HG03280 (cell line): ENCODE measurements at regions not wholly inside any gene's neighbourhood (a gene's known extent, or its start where the extent isn't known, plus 50 kb on each side); places are given as distances from the start of the nearest gene placed in this dataset.

Experiments used
- ATAC-seq: cut with Tn5 transposase; IDR thresholded peaks from one replicate; pipeline ENCODE4 v1.9.1; 2021; ENCODE audit warnings: mild to moderate bottlenecking, moderate library complexity; ENCODE audit not compliant: unreplicated experiment

DNA sequence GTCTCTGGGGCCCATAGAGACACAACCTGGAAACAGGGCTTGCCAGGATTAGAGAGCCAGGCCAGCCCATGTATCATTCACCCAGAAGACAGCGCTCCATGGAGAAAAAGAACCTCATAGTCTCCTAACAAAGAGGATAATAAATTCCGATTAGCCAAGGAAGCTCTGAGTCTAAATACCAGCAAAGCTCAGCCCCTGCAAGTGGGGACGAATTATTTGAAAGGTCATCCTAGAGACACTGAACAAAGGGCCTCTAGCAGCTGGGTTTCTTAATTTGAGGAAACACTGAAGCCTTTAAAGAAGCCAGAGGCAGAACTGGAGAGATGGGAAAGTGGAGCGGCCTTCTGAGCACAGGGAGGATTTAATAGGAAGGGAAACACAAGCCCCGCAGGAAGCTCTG, 287.1 kb upstream of the ZNF462 start:
- ATAC-seq: no peak

DNA sequence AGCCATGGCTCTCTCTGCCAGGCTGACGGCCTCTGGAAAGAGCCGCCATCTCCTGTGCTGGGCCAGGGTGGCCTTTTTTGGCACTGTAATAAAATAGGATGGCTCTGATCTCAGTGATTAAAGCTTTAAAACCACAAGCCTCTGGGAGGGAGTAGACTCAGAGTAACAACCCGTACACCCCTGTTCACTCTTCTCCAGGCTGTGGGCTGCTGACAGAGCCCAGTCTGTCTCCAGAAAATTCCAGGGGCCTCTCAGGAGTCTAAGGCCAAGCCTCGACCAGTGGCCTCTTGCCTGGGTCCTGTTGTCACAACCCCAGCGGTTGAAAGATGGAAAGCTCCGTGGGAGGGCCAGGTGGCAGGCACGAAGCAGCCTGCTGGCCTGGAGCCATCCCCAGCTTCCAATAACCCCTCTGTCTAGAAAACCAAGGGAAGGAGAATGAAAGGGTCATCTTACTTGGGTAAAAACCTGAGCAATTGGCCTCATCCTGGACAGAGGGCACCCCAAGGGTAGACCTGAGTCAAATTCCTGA, 286.7 kb upstream of the ZNF462 start:
- ATAC-seq: no peak

- no peak for ATAC-seq
Observed at GRCh38 chr9:106577121-106577520, 285.8 kb upstream of the ZNF462 start.

DNA sequence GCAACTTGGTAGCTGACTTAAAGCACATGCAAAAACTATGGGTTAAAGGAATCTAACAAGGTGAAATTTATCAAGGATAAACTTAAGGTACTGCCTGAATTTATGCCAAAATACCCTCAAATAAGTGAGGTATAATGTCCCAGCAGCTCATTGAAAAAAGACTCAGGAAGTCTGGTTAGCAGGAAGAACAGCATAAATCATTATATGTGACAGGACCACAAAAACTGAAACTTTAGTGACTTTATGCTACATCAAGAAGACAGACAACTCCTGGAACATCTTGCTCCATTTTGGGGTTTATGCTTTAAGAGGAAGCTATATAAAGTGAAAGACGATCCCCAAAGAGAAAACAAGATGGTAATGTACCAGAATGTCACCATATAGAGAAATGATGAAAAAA, 282.4 kb upstream of the ZNF462 start:
- no peak for ATAC-seq

DNA sequence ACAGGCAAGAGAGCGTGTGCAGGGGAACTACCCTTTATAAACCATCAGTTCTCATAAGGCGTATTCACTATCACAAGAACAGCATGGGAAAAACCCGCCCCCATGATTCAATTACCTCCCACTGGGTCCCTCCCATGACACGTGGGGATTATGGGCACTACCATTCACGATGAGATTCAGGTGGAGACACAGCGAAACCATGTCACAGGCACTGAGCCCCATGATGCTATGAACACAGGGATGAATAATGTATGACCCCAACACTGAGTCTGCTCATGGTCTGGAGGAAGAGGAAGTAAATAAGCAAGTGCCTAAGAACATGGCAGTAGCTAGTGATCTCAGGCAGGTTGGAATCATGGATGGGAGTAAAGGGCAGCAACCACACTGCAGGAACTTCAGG, 281.0 kb upstream of the ZNF462 start:
- ATAC-seq: no peak

GRCh38 chr9:106583751-106584150, 279.2 kb upstream of the ZNF462 start:
- ATAC-seq: no peak

- ATAC-seq: no peak
Observed at GRCh38 chr9:106587042-106587441, 275.9 kb upstream of the ZNF462 start.

- no peak for ATAC-seq
Observed at GRCh38 chr9:106588626-106589025, 274.3 kb upstream of the ZNF462 start.

DNA sequence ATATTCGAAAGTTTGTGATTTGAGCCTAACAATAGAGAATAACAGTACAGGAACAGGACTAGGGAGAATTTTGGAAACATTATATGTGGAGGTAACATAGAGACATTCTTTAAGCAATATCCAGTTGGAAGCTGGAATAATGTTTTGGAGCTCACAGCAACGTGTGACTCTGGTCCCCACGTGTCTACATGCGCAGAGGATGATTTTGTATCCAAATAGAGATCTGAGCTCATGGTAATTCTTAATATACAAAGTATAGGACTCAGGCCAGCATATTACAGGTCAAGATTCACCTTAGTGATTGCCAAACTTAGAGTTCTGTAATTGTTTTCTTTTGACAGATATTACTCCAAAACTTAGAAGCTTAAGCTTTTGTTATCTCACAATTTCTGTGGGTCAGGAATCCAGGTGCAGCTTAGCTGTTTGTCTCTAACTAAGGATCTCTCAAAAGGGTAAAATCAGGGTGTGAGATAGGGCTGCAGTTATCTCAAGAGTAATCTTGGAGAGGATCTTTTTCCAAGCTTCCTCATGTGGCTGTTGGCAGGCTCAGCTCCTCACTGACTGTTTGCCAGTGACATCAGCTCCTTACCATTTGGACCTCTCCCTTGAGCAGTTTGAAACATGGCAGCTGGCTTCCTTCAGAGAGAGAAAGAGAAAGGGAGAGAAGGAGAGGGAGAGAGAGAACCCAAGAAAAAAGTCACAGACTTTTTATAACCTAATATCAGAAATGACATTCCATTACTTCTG, 272.0 kb upstream of the ZNF462 start:
- no peak for ATAC-seq

DNA sequence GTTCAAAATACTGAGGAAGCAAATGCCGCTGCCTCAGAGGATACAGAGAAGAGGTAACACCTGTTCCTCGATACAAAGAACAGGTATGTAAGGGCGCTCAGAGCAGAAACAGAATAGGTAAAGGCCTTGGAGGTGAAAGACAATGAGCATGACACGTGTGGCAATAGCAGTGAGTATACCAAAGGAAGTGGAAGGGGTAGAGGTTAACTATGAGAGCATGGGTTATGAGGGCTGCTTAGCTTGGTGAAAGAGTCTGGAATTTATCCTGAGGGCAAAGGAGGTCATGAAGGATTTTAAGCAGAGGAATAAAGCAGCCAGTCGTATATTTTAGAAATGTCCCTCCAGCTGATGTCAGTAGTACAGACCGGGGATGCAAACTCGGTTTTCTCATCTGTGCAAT, 269.8 kb upstream of the ZNF462 start:
- ATAC-seq: no peak

DNA sequence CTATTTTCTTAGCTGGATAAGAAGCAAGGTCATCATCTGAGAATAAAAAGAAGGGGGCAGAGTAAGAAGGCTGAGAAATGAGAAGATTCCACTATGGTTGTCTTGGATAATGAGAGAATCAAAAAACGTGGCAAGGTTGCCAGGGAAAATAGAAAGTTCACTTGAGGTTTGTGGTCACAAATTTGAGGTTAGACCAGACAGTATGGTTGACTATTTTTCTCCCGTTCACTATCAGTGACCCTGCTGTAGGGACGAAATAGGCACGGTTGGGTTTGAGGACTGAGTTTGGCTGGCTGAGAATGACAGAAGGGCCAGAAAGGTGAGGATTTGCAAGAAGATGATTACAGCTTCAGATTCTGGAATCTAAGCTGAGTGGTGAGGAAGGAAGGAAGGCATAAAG, 266.0 kb upstream of the ZNF462 start:
- no peak for ATAC-seq

DNA sequence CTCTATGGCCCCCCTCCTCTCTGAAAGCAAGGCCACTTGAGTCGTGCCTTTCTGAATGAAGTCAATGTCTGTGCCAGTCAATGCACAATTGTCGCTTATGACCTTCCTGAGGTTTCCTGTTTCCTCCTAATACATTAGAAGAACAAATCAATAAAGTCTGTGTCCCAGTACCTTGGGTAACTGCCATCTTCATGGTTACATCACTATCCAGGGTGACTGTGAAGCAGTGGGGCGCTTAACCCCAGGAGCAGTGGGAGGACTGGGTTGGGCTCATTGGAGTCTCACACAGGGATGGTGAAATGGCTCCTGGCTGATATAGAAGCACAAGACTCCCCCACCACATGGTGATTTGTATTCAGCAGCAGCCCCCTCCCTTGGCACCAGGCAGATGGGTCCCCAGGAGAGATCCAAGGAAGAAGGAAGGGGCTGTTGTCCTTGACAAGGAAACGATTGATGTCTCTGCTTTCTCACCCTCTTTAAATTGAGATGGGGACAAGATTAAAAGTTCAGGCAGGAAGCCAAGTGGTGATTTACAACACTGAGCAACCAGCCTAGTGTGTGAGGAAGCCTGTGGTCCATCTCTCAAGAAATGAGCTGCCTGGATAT, 261.9 kb upstream of the ZNF462 start:
- no peak for ATAC-seq

- no peak for ATAC-seq
Observed at GRCh38 chr9:106602344-106602743, 260.6 kb upstream of the ZNF462 start.

GRCh38 chr9:106613250-106613737, 249.7 kb upstream of the ZNF462 start:
- no peak for ATAC-seq

DNA sequence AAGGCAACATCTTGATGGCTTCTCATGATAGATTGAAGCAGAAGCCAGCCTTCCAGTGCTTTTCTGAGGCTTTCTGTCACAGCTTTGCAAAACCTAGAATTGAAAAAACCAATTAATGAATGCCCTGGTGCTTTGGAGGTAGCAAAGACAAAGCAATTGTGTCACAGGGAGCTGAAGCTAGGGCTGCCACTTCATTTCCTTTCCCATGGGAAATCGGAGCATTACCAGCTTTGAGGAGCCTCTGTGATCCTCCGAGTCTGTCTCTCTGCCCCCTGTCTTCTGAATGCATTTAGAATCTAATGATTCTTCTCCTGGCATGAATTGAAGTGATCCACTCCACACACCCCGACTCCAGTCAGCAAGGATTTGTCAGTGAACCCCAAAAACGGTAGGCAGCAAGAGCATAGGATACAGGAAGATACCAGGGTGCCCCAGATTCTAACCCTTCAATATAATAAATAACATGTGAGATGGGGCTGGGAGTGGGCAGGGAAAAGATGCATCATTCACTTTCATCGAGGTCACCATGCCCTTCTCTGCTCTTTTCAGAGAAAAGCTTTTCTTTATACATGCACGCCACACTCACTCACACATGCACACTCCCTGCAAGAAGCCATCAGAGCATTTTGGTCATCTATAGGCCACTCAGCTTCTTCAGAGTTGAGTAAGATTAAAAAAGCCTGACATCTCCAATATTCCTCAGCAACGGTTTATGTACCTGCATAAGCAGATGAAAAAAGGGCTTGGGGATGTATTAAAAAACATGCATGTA, 247.7 kb upstream of the ZNF462 start:
- ATAC-seq: no peak

GRCh38 chr9:106616026-106616425, 246.9 kb upstream of the ZNF462 start:
- no peak for ATAC-seq

- ATAC-seq: no peak
Observed at GRCh38 chr9:106616851-106617345, 246.1 kb upstream of the ZNF462 start.

DNA sequence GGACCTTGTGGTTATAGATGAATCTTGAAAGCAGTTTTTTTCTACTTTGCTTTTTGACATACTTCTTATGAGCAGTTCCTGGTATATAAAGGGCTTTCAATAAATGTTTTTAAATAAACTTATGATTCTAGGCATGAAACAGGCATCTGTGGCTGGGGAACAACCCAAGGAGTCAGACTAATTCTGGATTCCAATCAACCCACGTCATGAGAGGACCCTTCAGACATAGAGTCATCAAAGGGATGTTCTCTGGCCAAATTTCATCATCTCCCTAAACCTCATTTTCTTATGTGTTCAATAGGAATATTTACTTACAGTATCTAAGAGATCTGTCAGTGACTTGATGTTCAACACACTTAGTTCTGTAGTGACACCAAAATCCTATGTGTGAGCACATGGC, 243.8 kb upstream of the ZNF462 start:
- ATAC-seq: no peak

DNA sequence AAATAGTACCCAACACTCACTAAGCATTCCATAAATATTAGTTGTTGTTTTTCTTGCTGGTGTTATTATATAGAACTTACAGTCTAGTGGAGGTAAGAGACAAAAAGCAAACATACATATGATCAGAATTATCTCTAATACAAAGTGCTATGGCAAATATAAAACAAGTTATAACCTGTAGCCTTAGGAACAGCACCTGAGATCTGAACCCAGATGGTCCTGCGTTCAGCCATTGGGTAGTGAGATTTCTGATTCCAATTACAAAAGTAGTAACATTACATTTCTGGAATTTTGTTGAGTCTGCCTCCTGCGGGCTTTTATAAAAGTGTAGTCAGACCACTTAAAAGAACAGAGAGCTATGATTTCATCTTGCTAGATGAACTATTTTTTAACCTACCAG, 242.9 kb upstream of the ZNF462 start:
- ATAC-seq: no peak

DNA sequence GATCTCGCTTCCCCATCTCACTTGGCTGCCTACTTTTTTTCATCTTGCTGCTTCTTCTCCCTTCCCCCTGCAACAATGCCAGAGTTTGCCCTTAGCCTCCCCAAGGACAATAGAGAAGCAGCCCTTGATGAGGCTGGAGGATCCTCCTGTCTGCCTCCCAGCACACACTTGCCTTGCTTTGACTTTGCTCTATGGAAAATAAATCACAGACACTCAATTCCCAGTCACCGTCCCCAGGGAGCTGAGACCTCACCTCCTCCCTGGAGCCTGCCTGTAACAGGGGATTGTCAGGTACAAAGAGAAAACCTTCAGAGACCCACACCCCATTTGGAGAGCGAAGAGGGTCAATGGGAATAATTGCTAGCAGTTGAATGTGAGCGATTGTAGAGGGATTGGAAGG, 242.1 kb upstream of the ZNF462 start:
- ATAC-seq: no peak

DNA sequence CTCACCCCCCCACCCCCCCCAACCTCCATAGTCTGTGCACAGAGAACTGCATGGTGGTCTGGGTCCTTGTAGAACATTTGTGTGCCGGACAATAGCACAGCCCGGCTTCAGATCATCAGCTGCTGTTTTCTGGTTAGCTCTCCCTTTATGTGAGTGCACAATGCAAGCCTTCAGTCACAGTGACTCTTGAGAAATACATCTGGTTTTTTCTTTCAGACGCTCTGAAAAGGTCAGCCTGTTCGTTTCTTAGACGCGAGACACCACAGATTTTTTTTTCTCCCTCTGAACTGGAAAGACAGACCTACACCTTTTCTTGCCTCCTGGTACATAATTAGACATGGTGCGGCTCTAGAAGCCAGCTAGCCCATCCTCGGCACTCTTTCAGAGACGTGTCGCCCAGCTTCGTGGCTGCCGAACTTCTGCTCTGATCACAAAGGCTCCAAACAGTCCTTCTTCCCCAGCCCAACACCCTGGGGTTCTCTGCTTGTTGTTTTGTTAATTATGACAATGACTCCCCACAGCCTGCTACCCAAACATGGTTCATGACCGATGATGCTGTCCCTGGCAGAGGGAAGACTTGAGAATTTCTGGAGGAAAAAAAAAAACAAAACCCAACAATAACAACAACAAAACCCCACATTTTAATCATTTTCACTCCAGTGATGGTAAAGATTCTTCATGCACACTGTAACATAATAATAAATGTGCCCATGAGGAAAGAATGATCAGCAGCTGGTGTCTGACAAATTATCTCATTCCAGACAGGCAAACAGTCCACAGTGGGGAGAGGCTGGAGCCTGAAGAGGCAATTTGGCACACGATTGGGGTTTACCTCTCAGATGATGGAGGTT, 241.4 kb upstream of the ZNF462 start:
- no peak for ATAC-seq
